GM23338 (cell line): ENCODE measurements at regions not wholly inside any gene's neighbourhood (a gene's known extent, or its start where the extent isn't known, plus 50 kb on each side); places are given as distances from the start of the nearest gene placed in this dataset.
"Not testable (repeated sequence)": the region's sequence is repeated elsewhere in the genome, so short reads cannot be mapped to it uniquely, and the experiment has no call there.

Experiments
- ATAC-seq: fragments of 200-7000 bp; cut with Tn5 transposase; 3 replicates; pipeline ENCODE4 v1.9.1; 2020
- DNase-seq: peaks from one replicate; pipeline ENCODE4 v3.0.0-alpha.2; 2015; ENCODE audit warnings: low spot score
- H2AFZ ChIP-seq: fragments of 200-600 bp; sonication (generic); 2 replicates; pipeline ENCODE4 v1.8.0; 2016; ENCODE audit warnings: antibody characterized with exemption, mild to moderate bottlenecking, moderate library complexity
- H3F3A ChIP-seq: fragments of 200-600 bp; sonication (generic); replicated peaks from 2 replicates; pipeline ENCODE4 v1.8.0; 2017; ENCODE audit warnings: antibody characterized with exemption, mixed run types, low read depth
- H3K27ac ChIP-seq: fragments of 200-600 bp; sonication (generic); 2 replicates; pipeline ENCODE4 v1.6.1; 2016; ENCODE audit warnings: low read depth
- H3K27me3 ChIP-seq: fragments of 200-600 bp; sonication (generic); 2 replicates; pipeline ENCODE4 v1.8.0; 2016; ENCODE audit warnings: mild to moderate bottlenecking, mixed run types, moderate library complexity; ENCODE audit not compliant: insufficient read depth
- H3K36me3 ChIP-seq: fragments of 200-600 bp; sonication (generic); 2 replicates; pipeline ENCODE4 v1.8.0; 2016; ENCODE audit warnings: mild to moderate bottlenecking; ENCODE audit not compliant: insufficient read depth
- H3K4me1 ChIP-seq: fragments of 200-600 bp; sonication (generic); 2 replicates; pipeline ENCODE4 v1.8.0; 2016; ENCODE audit warnings: mild to moderate bottlenecking, moderate library complexity; ENCODE audit not compliant: insufficient read depth
- H3K4me2 ChIP-seq: fragments of 200-600 bp; sonication (generic); 2 replicates; pipeline ENCODE4 v1.7.1; 2017; ENCODE audit warnings: mixed run types
- H3K4me3 ChIP-seq: fragments of 200-600 bp; sonication (generic); 2 replicates; pipeline ENCODE4 v1.6.1; 2016; ENCODE audit warnings: mixed run types
- H3K79me2 ChIP-seq: fragments of 200-600 bp; sonication (generic); replicated peaks from 2 replicates; pipeline ENCODE4 v1.8.0; 2017; ENCODE audit warnings: mild to moderate bottlenecking; ENCODE audit not compliant: insufficient read depth
- H3K9me2 ChIP-seq: fragments of 200-600 bp; sonication (generic); 2 replicates; pipeline ENCODE4 v1.8.0; 2017; ENCODE audit not compliant: insufficient read depth
- H4K20me1 ChIP-seq: fragments of 200-600 bp; sonication (generic); replicated peaks from 2 replicates; pipeline ENCODE4 v1.8.0; 2017; ENCODE audit warnings: mild to moderate bottlenecking; ENCODE audit not compliant: insufficient read depth
- H3K27ac Mint-ChIP-seq: 2 replicates; pipeline ENCODE4 v1.8.0; 2020; ENCODE audit warnings: inconsistent platforms, mild to moderate bottlenecking, moderate library complexity, mixed read lengths
- H3K27me3 Mint-ChIP-seq: 3 replicates; pipeline ENCODE4 v1.8.0; 2022; ENCODE audit warnings: low read depth, mild to moderate bottlenecking, moderate library complexity, mixed read lengths, inconsistent platforms; ENCODE audit not compliant: insufficient read depth, poor library complexity
- H3K36me3 Mint-ChIP-seq: 3 replicates; pipeline ENCODE4 v1.8.0; 2021; ENCODE audit warnings: low read depth, mild to moderate bottlenecking, inconsistent platforms, moderate library complexity, mixed read lengths
- H3K4me1 Mint-ChIP-seq: 3 replicates; pipeline ENCODE4 v1.8.0; 2020; ENCODE audit warnings: mild to moderate bottlenecking, inconsistent platforms, mixed read lengths
- H3K4me3 Mint-ChIP-seq: 3 replicates; pipeline ENCODE4 v1.8.0; 2021; ENCODE audit warnings: moderate library complexity, mild to moderate bottlenecking, inconsistent platforms, mixed read lengths
- H3K9me3 Mint-ChIP-seq: 3 replicates; pipeline ENCODE4 v1.8.0; 2020; ENCODE audit warnings: moderate library complexity, mild to moderate bottlenecking, inconsistent platforms, mixed read lengths
- CTCF ChIP-seq, 2 experiments: fragments of 200-600 bp in 1 of 2; sonication (generic) in 1 of 2; conservative IDR thresholded peaks; 2 replicates each; pipeline versions ENCODE4 v1.5.1 to v1.6.1; 2016 to 2017; ENCODE audit warnings: antibody characterized with exemption in 2 of 2, low read depth in 2 of 2, mild to moderate bottlenecking in 2 of 2, moderate library complexity in 1 of 2
- EZH2phosphoT487 ChIP-seq: fragments of 200-600 bp; sonication (generic); IDR thresholded peaks from one replicate; pipeline ENCODE4 v1.8.1; 2018; ENCODE audit warnings: antibody characterized with exemption; ENCODE audit not compliant: unreplicated experiment
- JUNB ChIP-seq: IDR thresholded peaks from one replicate; pipeline ENCODE4 v1.6.1; 2016; ENCODE audit warnings: antibody characterized with exemption; ENCODE audit not compliant: unreplicated experiment
- NANOG ChIP-seq: IDR thresholded peaks from 2 replicates; pipeline ENCODE4 v1.6.1; 2016; ENCODE audit warnings: antibody characterized with exemption, borderline replicate concordance
- POLR2AphosphoS5 ChIP-seq: IDR thresholded peaks from 2 replicates; pipeline ENCODE4 v1.6.1; 2016; ENCODE audit warnings: antibody characterized with exemption, low read depth
- ZNF114 ChIP-seq: fragments of 250-450 bp; sonication (Bioruptor Pico); IDR thresholded peaks from 2 replicates; pipeline ENCODE4 v1.5.0; 2020; ENCODE audit warnings: mild to moderate bottlenecking, moderate library complexity
- TF ChIP-seq, protein P1 (sequence below): IDR thresholded peaks from 2 replicates; pipeline ENCODE4 v1.6.1; 2016; ENCODE audit warnings: antibody characterized with exemption
- TF ChIP-seq, protein P2 (sequence below): IDR thresholded peaks from one replicate; pipeline ENCODE4 v1.6.1; 2018; ENCODE audit warnings: antibody characterized with exemption; ENCODE audit not compliant: unreplicated experiment

GRCh38 chr1:199626228-199626627 is 401.3 kb upstream of the NR5A2 start:
- H3K4me3 Mint-ChIP-seq, H3K27me3 Mint-ChIP-seq, H3K27ac Mint-ChIP-seq, H4K20me1 ChIP-seq, H3K27ac ChIP-seq, H3K36me3 ChIP-seq, H2AFZ ChIP-seq, ATAC-seq, H3K9me2 ChIP-seq, H3F3A ChIP-seq, DNase-seq, H3K4me3 ChIP-seq, H3K4me2 ChIP-seq, H3K79me2 ChIP-seq, H3K27me3 ChIP-seq: not testable (repeated sequence)
- Mint-ChIP-seq H3K36me3 (peaks cover 17% of the 10 kb centered on the region), H3K9me3 (peaks cover 24% of the 10 kb centered on the region), H3K4me1 (peaks cover 16% of the 10 kb centered on the region)
- H3K4me1 ChIP-seq: peaks cover 17% of the 10 kb centered on the region

GRCh38 chr1:199629624-199630023 is 397.9 kb upstream of the NR5A2 start:
- H3K27me3 ChIP-seq: no peaks in the 10 kb centered on the region
- H3K36me3 ChIP-seq: no peaks in the 10 kb centered on the region
- Mint-ChIP-seq H3K9me3 (peaks cover 22% of the 10 kb centered on the region), H3K4me3 (no peak overlapping the region), H3K27me3 (peaks cover 4% of the 10 kb centered on the region), H3K36me3 (peaks cover 27% of the 10 kb centered on the region), H3K27ac (no peak overlapping the region), H3K4me1 (peaks cover 26% of the 10 kb centered on the region)
- TF ChIP-seq, protein P1, sequence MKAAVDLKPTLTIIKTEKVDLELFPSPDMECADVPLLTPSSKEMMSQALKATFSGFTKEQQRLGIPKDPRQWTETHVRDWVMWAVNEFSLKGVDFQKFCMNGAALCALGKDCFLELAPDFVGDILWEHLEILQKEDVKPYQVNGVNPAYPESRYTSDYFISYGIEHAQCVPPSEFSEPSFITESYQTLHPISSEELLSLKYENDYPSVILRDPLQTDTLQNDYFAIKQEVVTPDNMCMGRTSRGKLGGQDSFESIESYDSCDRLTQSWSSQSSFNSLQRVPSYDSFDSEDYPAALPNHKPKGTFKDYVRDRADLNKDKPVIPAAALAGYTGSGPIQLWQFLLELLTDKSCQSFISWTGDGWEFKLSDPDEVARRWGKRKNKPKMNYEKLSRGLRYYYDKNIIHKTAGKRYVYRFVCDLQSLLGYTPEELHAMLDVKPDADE: no peak
- no peak for TF ChIP-seq CTCF (conservative IDR thresholded peaks at IDR 0.05; ENCODE audit: low read depth in 2 of 2)
- ATAC-seq (no peak), DNase-seq (no peak)
- no peaks in the 10 kb centered on the region for H3K79me2 ChIP-seq
- H3K9me2 ChIP-seq: peaks cover 5% of the 10 kb centered on the region; the same call in 1 of the 2 replicates
- H3K27ac ChIP-seq: no peak overlapping the region
- H3K4me2 ChIP-seq: no peak overlapping the region
- no peaks in the 10 kb centered on the region for H3F3A ChIP-seq
- H3K4me1 ChIP-seq: peaks cover 24% of the 10 kb centered on the region
- H3K4me3 ChIP-seq: no peak overlapping the region
- H4K20me1 ChIP-seq: no peaks in the 10 kb centered on the region
- no peak overlapping the region for H2AFZ ChIP-seq

DNA sequence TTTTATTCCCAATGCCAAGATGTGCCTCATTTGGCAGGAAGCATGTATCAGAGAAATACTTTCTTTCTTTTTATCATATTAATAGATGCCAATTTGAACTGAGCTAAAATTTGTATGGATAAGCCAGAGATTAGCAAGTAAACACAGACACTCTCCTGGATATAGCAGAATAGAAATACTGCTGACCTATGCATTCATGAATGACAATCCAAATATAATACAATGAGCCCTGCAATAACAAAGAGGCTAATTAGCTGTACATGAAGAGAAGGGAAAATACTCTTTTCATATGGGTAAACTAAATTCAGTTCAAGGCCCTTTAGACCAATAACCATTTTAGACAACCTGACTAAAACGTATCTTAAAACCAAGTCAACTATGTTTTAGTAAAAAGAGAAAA is 388.1 kb upstream of the NR5A2 start:
- peaks cover 2% of the 10 kb centered on the region for H3K27me3 Mint-ChIP-seq
- Histone ChIP-seq H3K79me2 (no peaks in the 10 kb centered on the region), H3K27ac (no peak overlapping the region), H3K27me3 (no peaks in the 10 kb centered on the region), H3K9me2 (no peaks in the 10 kb centered on the region), H2AFZ (no peak overlapping the region), H3K4me3 (no peak overlapping the region), H4K20me1 (no peaks in the 10 kb centered on the region), H3K4me2 (no peak overlapping the region), H3F3A (no peaks in the 10 kb centered on the region), H3K4me1 (peaks cover 4% of the 10 kb centered on the region; the same call in 1 of the 2 replicates), H3K36me3 (no peaks in the 10 kb centered on the region; the same call in 1 of the 2 replicates)
- DNase-seq (no peak), ATAC-seq (no peak)
- peaks cover 16% of the 10 kb centered on the region for H3K36me3 Mint-ChIP-seq
- H3K4me3 Mint-ChIP-seq: no peak overlapping the region
- H3K9me3 Mint-ChIP-seq: peaks cover 25% of the 10 kb centered on the region
- H3K27ac Mint-ChIP-seq: no peak overlapping the region
- no peaks in the 10 kb centered on the region for H3K4me1 Mint-ChIP-seq
- TF ChIP-seq, protein P2, sequence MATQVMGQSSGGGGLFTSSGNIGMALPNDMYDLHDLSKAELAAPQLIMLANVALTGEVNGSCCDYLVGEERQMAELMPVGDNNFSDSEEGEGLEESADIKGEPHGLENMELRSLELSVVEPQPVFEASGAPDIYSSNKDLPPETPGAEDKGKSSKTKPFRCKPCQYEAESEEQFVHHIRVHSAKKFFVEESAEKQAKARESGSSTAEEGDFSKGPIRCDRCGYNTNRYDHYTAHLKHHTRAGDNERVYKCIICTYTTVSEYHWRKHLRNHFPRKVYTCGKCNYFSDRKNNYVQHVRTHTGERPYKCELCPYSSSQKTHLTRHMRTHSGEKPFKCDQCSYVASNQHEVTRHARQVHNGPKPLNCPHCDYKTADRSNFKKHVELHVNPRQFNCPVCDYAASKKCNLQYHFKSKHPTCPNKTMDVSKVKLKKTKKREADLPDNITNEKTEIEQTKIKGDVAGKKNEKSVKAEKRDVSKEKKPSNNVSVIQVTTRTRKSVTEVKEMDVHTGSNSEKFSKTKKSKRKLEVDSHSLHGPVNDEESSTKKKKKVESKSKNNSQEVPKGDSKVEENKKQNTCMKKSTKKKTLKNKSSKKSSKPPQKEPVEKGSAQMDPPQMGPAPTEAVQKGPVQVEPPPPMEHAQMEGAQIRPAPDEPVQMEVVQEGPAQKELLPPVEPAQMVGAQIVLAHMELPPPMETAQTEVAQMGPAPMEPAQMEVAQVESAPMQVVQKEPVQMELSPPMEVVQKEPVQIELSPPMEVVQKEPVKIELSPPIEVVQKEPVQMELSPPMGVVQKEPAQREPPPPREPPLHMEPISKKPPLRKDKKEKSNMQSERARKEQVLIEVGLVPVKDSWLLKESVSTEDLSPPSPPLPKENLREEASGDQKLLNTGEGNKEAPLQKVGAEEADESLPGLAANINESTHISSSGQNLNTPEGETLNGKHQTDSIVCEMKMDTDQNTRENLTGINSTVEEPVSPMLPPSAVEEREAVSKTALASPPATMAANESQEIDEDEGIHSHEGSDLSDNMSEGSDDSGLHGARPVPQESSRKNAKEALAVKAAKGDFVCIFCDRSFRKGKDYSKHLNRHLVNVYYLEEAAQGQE: no peak
- TF ChIP-seq ZNF114 (no peak), EZH2phosphoT487 (no peak), NANOG (no peak), JUNB (no peak), POLR2AphosphoS5 (no peak)
